AG04450 (cell line): ENCODE measurements at regions not wholly inside any gene's neighbourhood (a gene's known extent, or its start where the extent isn't known, plus 50 kb on each side); places are given as distances from the start of the nearest gene placed in this dataset.
"Not testable (repeated sequence)": the region's sequence is repeated elsewhere in the genome, so short reads cannot be mapped to it uniquely, and the experiment has no call there.

Experiments used
- CTCF ChIA-PET: fragments of 300-600, 350-600 bp; formaldehyde crosslinking; extraction: SDS; loops from one replicate; lab custom pipeline; 2022; ENCODE audit warnings: antibody characterized with exemption, inconsistent platforms; lab: Charles Lee
- POLR2A ChIA-PET: fragments of 350-600 bp; formaldehyde crosslinking; extraction: SDS; loops from one replicate; lab custom pipeline; 2021; ENCODE audit warnings: antibody characterized with exemption, inconsistent platforms; lab: Yijun Ruan, JAX
- DNase-seq: peaks from one replicate; pipeline ENCODE4 v3.0.0-alpha.2; 2011; ENCODE audit warnings: low read depth, low spot score
- H3K27ac ChIP-seq: one replicate; pipeline ENCODE4 v1.5.1; 2012; ENCODE audit warnings: low read depth, low read length, control low read depth
- H3K27me3 ChIP-seq: one replicate; pipeline ENCODE4 v1.6.0; 2012; ENCODE audit warnings: low read length; ENCODE audit not compliant: control insufficient read depth, insufficient read depth
- H3K4me3 ChIP-seq: 2 replicates; pipeline ENCODE4 v1.5.1; 2011; ENCODE audit warnings: mild to moderate bottlenecking, low read depth, low read length, control low read depth
- H3K9me3 ChIP-seq: 2 replicates; pipeline ENCODE4 v1.5.1; 2012; ENCODE audit warnings: low read length; ENCODE audit not compliant: control insufficient read depth, insufficient read depth
- CTCF ChIP-seq: IDR thresholded peaks from 2 replicates; pipeline ENCODE4 v1.5.1; 2011; ENCODE audit warnings: low read depth, low read length, control low read depth, inconsistent platforms

- peaks cover 5% of the 10 kb centered on the region for H3K27me3 ChIP-seq
- CTCF ChIA-PET = no interaction called here
- DNase-seq = peak; percentile 15
- H3K27ac ChIP-seq = no peak overlapping the region
- POLR2A ChIA-PET = no interaction called here
- TF ChIP-seq CTCF = no peak
- no peaks in the 10 kb centered on the region for H3K9me3 ChIP-seq
- H3K4me3 ChIP-seq = peak overlapping the region; percentile 76
Measured at GRCh38 chr2:242088471-242089212, 219.1 kb downstream of the RTP5 start.

- H3K9me3 ChIP-seq, DNase-seq, CTCF ChIA-PET, H3K27ac ChIP-seq, POLR2A ChIA-PET, H3K27me3 ChIP-seq: not testable (repeated sequence)
- peak overlapping the region; percentile 76 for H3K4me3 ChIP-seq
Measured at GRCh38 chr2:242089213-242089549, 219.7 kb downstream of the RTP5 start.

GRCh38 chr2:242097278-242097677 is 227.7 kb downstream of the RTP5 start:
- POLR2A ChIA-PET, H3K27ac ChIP-seq: not testable (repeated sequence)

GRCh38 chr2:242098034-242098433 is 228.5 kb downstream of the RTP5 start:
- no peaks in the 10 kb centered on the region for H3K27me3 ChIP-seq
- H3K27ac ChIP-seq = no peak overlapping the region
- H3K9me3 ChIP-seq = no peaks in the 10 kb centered on the region
- DNase-seq = no peak
- H3K4me3 ChIP-seq = no peak overlapping the region
- ChIA-PET CTCF (no interaction called here), POLR2A (no interaction called here)
- no peak for TF ChIP-seq CTCF

More at GRCh38 chr2:242097278-242097677, 227.7 kb downstream of the RTP5 start:
- CTCF ChIA-PET, DNase-seq, H3K27me3 ChIP-seq, H3K9me3 ChIP-seq, H3K4me3 ChIP-seq: not testable (repeated sequence)

- DNase-seq = no peak
Measured at GRCh38 chr2:242098445-242099128, 229.1 kb downstream of the RTP5 start.

GRCh38 chr2:242103093-242103492 is 233.6 kb downstream of the RTP5 start:
- H3K27me3 ChIP-seq, H3K9me3 ChIP-seq, DNase-seq, POLR2A ChIA-PET, CTCF ChIA-PET, H3K4me3 ChIP-seq, H3K27ac ChIP-seq: not testable (repeated sequence)

More at GRCh38 chr2:242098445-242099128, 229.1 kb downstream of the RTP5 start:
- Histone ChIP-seq H3K27me3 (no peaks in the 10 kb centered on the region), H3K4me3 (no peak overlapping the region), H3K9me3 (no peaks in the 10 kb centered on the region), H3K27ac (no peak overlapping the region)
- no peak for TF ChIP-seq CTCF
- POLR2A ChIA-PET = no interaction called here
- CTCF ChIA-PET = no interaction called here

- H3K27me3 ChIP-seq, H3K27ac ChIP-seq, POLR2A ChIA-PET, H3K4me3 ChIP-seq, DNase-seq, H3K9me3 ChIP-seq, CTCF ChIA-PET: not testable (repeated sequence)
Measured at GRCh38 chr2:242104202-242104956, 234.8 kb downstream of the RTP5 start.

- H3K9me3 ChIP-seq, H3K27ac ChIP-seq, CTCF ChIA-PET, H3K4me3 ChIP-seq, POLR2A ChIA-PET, DNase-seq, H3K27me3 ChIP-seq: not testable (repeated sequence)
Measured at GRCh38 chr2:242107065-242107464, 237.5 kb downstream of the RTP5 start.
